Progenitor cell of endocrine pancreas (in vitro differentiated cells): ENCODE measurements at regions not wholly inside any gene's neighbourhood (a gene's known extent, or its start where the extent isn't known, plus 50 kb on each side); places are given as distances from the start of the nearest gene placed in this dataset.
"Not testable (repeated sequence)": the region's sequence is repeated elsewhere in the genome, so short reads cannot be mapped to it uniquely, and the experiment has no call there.

Experiments used
- DNase-seq: peaks from one replicate; pipeline ENCODE4 v3.0.0; 2021; ENCODE audit warnings: low spot score; ENCODE audit not compliant: unreplicated experiment
- H3K27ac Mint-ChIP-seq: 2 replicates; pipeline ENCODE4 v1.8.0; 2021; ENCODE audit warnings: mild to moderate bottlenecking, moderate library complexity, mixed read lengths
- H3K27me3 Mint-ChIP-seq: 2 replicates; pipeline ENCODE4 v1.8.0; 2021; ENCODE audit warnings: mixed read lengths
- H3K36me3 Mint-ChIP-seq: 2 replicates; pipeline ENCODE4 v1.8.0; 2022; ENCODE audit warnings: mixed read lengths; ENCODE audit not compliant: insufficient read depth
- H3K4me1 Mint-ChIP-seq: 2 replicates; pipeline ENCODE4 v1.8.0; 2021; ENCODE audit warnings: low read depth, mixed read lengths
- H3K4me3 Mint-ChIP-seq: 2 replicates; pipeline ENCODE4 v1.8.0; 2021; ENCODE audit warnings: low read depth, mild to moderate bottlenecking, moderate library complexity, mixed read lengths
- H3K9me3 Mint-ChIP-seq: 2 replicates; pipeline ENCODE4 v1.8.0; 2021; ENCODE audit warnings: low read depth, mixed read lengths
- CTCF ChIP-seq: fragments of 200-600 bp; sonication (generic); IDR thresholded peaks from one replicate; pipeline ENCODE4 v1.5.0; 2021; ENCODE audit warnings: antibody characterized with exemption, mild to moderate bottlenecking; ENCODE audit not compliant: unreplicated experiment

GRCh38 chr9:13915131-13915530, 398.8 kb downstream of the NFIB start:
- Mint-ChIP-seq H3K36me3 (no peaks in the 10 kb centered on the region), H3K9me3 (no peaks in the 10 kb centered on the region), H3K4me1 (no peaks in the 10 kb centered on the region), H3K27me3 (no peaks in the 10 kb centered on the region), H3K27ac (no peak overlapping the region), H3K4me3 (no peak overlapping the region)
- TF ChIP-seq CTCF = no peak
- DNase-seq = no peak

GRCh38 chr9:13911473-13911872, 402.5 kb downstream of the NFIB start:
- H3K4me1 Mint-ChIP-seq = no peaks in the 10 kb centered on the region
- peaks cover 7% of the 10 kb centered on the region for H3K9me3 Mint-ChIP-seq
- no peak for DNase-seq
- H3K27me3 Mint-ChIP-seq = no peaks in the 10 kb centered on the region
- TF ChIP-seq CTCF = no peak
- H3K36me3 Mint-ChIP-seq = no peaks in the 10 kb centered on the region
- no peak overlapping the region for H3K27ac Mint-ChIP-seq
- no peak overlapping the region for H3K4me3 Mint-ChIP-seq

- H3K27ac Mint-ChIP-seq, H3K4me1 Mint-ChIP-seq, H3K27me3 Mint-ChIP-seq, H3K4me3 Mint-ChIP-seq, H3K36me3 Mint-ChIP-seq, DNase-seq: not testable (repeated sequence)
- H3K9me3 Mint-ChIP-seq = peaks cover 13% of the 10 kb centered on the region
These were observed 406.1 kb downstream of the NFIB start for GRCh38 chr9:13907842-13908241.

- Mint-ChIP-seq H3K4me3 (no peak overlapping the region), H3K9me3 (peaks cover 13% of the 10 kb centered on the region), H3K27me3 (no peaks in the 10 kb centered on the region), H3K36me3 (no peaks in the 10 kb centered on the region), H3K27ac (no peak overlapping the region), H3K4me1 (no peaks in the 10 kb centered on the region)
- TF ChIP-seq CTCF = no peak
- no peak for DNase-seq
These were observed 409.2 kb downstream of the NFIB start for GRCh38 chr9:13904746-13905145.

GRCh38 chr9:13904311-13904710, 409.6 kb downstream of the NFIB start:
- no peak for DNase-seq
- no peaks in the 10 kb centered on the region for H3K27me3 Mint-ChIP-seq
- H3K4me1 Mint-ChIP-seq = no peaks in the 10 kb centered on the region

More at GRCh38 chr9:13904311-13904710, 409.6 kb downstream of the NFIB start:
- Mint-ChIP-seq H3K9me3 (peaks cover 13% of the 10 kb centered on the region), H3K36me3 (no peaks in the 10 kb centered on the region), H3K4me3 (no peak overlapping the region), H3K27ac (no peak overlapping the region)
- TF ChIP-seq CTCF = no peak
